ENCODE measurements at regions not wholly inside any gene's neighbourhood (a gene's known extent, or its start where the extent isn't known, plus 50 kb on each side); places are given as distances from the start of the nearest gene placed in this dataset.

DNA sequence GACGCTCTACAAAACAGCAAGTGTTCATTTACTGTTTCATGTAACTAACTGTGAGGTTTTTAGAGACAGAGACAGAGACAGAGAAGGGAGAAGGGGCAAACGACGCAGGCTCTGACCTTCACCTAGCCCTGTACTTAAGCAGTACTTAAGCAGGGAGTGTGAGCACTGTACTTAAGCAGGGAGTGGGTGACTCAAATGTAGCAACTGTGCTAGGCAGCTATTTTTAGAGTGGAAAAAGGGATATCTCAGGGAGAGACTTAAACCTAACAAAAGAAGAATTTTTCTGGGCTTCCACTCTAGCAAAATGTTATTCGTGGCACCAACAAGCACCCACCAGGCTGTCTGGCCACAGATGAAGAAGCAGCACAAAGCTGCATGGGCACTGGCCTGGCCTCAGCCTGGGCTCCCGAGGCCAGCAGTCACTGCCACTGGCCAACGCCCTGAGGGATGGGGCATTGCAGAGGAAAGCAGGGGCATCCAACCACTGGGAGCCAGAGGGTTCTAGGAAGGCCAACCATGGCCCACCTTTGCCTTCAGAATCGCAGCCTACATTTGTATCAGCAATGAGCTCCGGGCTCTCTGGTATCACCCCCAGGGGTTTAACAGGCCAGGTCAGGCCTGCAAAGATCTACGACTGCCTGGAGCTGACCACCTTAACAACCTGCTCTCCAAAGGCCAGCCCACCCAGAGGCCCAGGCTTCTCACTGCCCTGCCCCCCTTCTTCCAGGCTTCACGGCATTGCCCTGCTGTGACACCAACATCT, 154.3 kb downstream of the TTC32 start:
- Histone ChIP-seq H3K4me3 (no peak overlapping the region), H3K4me1 (peaks cover 0 to 31% (median 7%) of the 10 kb centered on the region in 12 donors), H3K27ac (peak overlapping the region in 2 of 12 donors; percentile 67 to 71), H3K36me3 (no peaks in the 10 kb centered on the region), H3K9me3 (no peaks in the 10 kb centered on the region), H3K27me3 (no peaks in the 10 kb centered on the region)
- TF ChIP-seq POLR2A (IDR thresholded peaks at IDR 0.05): no peak
- TF ChIP-seq CTCF (IDR thresholded peaks at IDR 0.05): no peak
- intact Hi-C loops (cut with DNase I): loop anchor here in 3 of 10 donors (5.0 to 10.0 kb wide), 3 partner anchors 300 to 385 kb away; no protein-coding TSS in a partner anchor
- peak in 1 of 5 donors; percentile 55 for DNase-seq
- peak in 3 of 4 donors; percentile 51 to 94 (median 82) for ATAC-seq
- WGBS, 4 donors: 68 to 78% (median 77%) methylated on average over 6 to 10 of the region's 10 CpGs

GRCh38 chr2:19746611-19747309, 155.0 kb downstream of the TTC32 start:
- H3K9me3 ChIP-seq: no peaks in the 10 kb centered on the region
- intact Hi-C loops (cut with DNase I): loop anchor here in 3 of 10 donors (5.0 to 10.0 kb wide), 3 partner anchors 299 to 384 kb away; no protein-coding TSS in a partner anchor
- 81 to 88% (median 84%) methylated on average over 12 to 13 of the region's 13 CpGs for WGBS, 4 donors
- H3K27ac ChIP-seq: peak overlapping the region in 2 of 12 donors; percentile 67 to 71
- peak in 11 of 12 donors; percentile 8 to 52 (median 26) for TF ChIP-seq CTCF (IDR thresholded peaks at IDR 0.05)
- TF ChIP-seq POLR2A (IDR thresholded peaks at IDR 0.05): no peak
- H3K27me3 ChIP-seq: no peaks in the 10 kb centered on the region
- no peak overlapping the region for H3K4me3 ChIP-seq
- H3K36me3 ChIP-seq: no peaks in the 10 kb centered on the region
- DNase-seq (peak in 1 of 5 donors; percentile 52), ATAC-seq (peak in 3 of 4 donors; percentile 52 to 83 (median 54))
- peaks cover 0 to 25% (median 3%) of the 10 kb centered on the region in 12 donors for H3K4me1 ChIP-seq

DNA sequence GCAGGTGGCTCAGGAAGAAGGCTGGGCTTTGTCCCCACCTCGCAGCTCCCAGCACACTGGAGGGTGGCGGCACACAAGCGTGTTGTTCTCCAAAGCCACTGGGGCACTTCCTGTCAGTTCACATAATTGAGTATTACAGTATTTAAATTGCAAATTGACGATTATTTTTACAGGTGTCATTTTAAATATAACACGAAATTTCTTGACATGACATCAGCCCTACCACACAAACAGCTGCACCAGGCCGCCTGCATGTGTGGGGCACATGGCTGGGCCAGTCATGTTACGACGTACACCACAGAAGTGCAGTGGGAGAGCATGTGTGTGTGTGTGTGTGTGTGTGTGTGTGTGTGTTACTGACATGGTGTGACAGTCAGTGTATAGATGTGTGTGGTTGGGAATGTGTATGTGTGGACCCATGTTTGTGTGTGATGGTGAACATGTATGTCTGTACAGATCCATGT, 155.6 kb downstream of the TTC32 start:
- ATAC-seq (no peak), DNase-seq (no peak)
- no peaks in the 10 kb centered on the region for H3K36me3 ChIP-seq
- no peak overlapping the region for H3K4me3 ChIP-seq
- intact Hi-C loops (cut with DNase I): loop anchor here in 3 of 10 donors (5.0 to 10.0 kb wide), 3 partner anchors 299 to 384 kb away; no protein-coding TSS in a partner anchor
- no peak overlapping the region for H3K27ac ChIP-seq
- no peak for TF ChIP-seq POLR2A (IDR thresholded peaks at IDR 0.05)
- TF ChIP-seq CTCF (IDR thresholded peaks at IDR 0.05): no peak
- no peaks in the 10 kb centered on the region for H3K27me3 ChIP-seq
- H3K4me1 ChIP-seq: peaks cover 0 to 19% (median 1%) of the 10 kb centered on the region in 12 donors
- 83 to 90% (median 85%) methylated on average over 8 of the region's 8 CpGs for WGBS, 4 donors
- no peaks in the 10 kb centered on the region for H3K9me3 ChIP-seq
